Tibial artery (tissue), 4 donors: ENCODE measurements at regions not wholly inside any gene's neighbourhood (a gene's known extent, or its start where the extent isn't known, plus 50 kb on each side); places are given as distances from the start of the nearest gene placed in this dataset.

ENCODE experiments used
- DNase-seq, 2 donors: peaks; one replicate each; pipeline ENCODE4 v3.0.0-alpha.2; 2019
- H3K27ac ChIP-seq, 2 donors: fragments of 200-600 bp; sonication (generic) in 1 of 2; 1 replicate in 1 of 2; 2 replicates in 1 of 2; pipeline ENCODE4 v1.5.1; 2018 to 2019; ENCODE audit warnings: mild to moderate bottlenecking in 1 of 2
- H3K27me3 ChIP-seq, 2 donors: fragments of 200-600 bp; sonication (generic) in 1 of 2; one replicate each; pipeline versions ENCODE4 v1.5.1 to v1.6.0; 2016 to 2019
- H3K36me3 ChIP-seq, 3 donors: fragments of 200-600 bp; sonication (generic) in 2 of 3; one replicate each; pipeline ENCODE4 v1.5.1; 2016 to 2019; ENCODE audit warnings: mild to moderate bottlenecking in 2 of 3
- H3K4me1 ChIP-seq, 4 donors: fragments of 200-600 bp; sonication (generic) in 2 of 4; 1 replicate in 3 of 4; 2 replicates in 1 of 4; pipeline ENCODE4 v1.5.1; 2016 to 2019
- H3K4me3 ChIP-seq, 2 donors: fragments of 200-600 bp; sonication (generic) in 1 of 2; 1 replicate in 1 of 2; 2 replicates in 1 of 2; pipeline ENCODE4 v1.5.1; 2018 to 2019; ENCODE audit warnings: mild to moderate bottlenecking in 2 of 2
- H3K9me3 ChIP-seq, 3 donors: fragments of 200-600 bp; sonication (generic) in 1 of 3; one replicate each; pipeline ENCODE4 v1.5.1; 2016 to 2019
- intact Hi-C: fragments of 100-400 bp; cut with DNase I; formaldehyde crosslinking; loops from one replicate; pipeline ENCODE4 v1.15.0; 2023; ENCODE audit warnings: low total_unique reads
- TF ChIP-seq, protein P1 (sequence below), 2 experiments: fragments of 200-600 bp in 1 of 2; fragments of 450-650 bp in 1 of 2; IDR thresholded peaks; one replicate each; pipeline ENCODE4 v1.5.1; 2017 to 2019; ENCODE audit warnings: antibody characterized with exemption in 2 of 2, mild to moderate bottlenecking in 1 of 2, moderate library complexity in 1 of 2

DNA sequence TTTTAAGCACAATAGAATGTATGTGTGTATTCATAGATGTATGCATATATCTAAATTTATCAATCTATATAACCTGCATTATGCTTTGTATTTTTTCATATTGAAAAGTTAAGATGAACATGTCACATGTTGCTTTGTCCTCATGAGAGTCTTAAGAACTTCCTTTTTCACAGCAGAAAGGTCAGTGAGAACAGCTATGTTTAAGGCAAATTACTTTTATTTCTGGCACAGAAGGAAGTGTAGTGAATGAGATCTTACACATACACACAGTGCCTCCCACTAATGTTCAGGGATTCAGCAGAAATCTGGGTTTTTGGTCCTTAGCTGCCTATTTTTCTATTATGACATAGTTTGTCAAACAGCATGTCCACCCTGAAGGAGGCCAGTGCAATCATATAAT lies 134.8 kb downstream of the TMEM26 start:
- TF ChIP-seq, protein P1, sequence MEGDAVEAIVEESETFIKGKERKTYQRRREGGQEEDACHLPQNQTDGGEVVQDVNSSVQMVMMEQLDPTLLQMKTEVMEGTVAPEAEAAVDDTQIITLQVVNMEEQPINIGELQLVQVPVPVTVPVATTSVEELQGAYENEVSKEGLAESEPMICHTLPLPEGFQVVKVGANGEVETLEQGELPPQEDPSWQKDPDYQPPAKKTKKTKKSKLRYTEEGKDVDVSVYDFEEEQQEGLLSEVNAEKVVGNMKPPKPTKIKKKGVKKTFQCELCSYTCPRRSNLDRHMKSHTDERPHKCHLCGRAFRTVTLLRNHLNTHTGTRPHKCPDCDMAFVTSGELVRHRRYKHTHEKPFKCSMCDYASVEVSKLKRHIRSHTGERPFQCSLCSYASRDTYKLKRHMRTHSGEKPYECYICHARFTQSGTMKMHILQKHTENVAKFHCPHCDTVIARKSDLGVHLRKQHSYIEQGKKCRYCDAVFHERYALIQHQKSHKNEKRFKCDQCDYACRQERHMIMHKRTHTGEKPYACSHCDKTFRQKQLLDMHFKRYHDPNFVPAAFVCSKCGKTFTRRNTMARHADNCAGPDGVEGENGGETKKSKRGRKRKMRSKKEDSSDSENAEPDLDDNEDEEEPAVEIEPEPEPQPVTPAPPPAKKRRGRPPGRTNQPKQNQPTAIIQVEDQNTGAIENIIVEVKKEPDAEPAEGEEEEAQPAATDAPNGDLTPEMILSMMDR (IDR thresholded peaks at IDR 0.05): no peak
- H3K36me3 ChIP-seq: no peaks in the 10 kb centered on the region
- DNase-seq: no peak
- no peaks in the 10 kb centered on the region for H3K27me3 ChIP-seq
- intact Hi-C loops: no loop called here
- no peak overlapping the region for H3K4me3 ChIP-seq
- H3K27ac ChIP-seq: no peak overlapping the region
- H3K4me1 ChIP-seq: no peaks in the 10 kb centered on the region
- H3K9me3 ChIP-seq: no peaks in the 10 kb centered on the region

GRCh38 chr10:61317706-61318105 lies 135.5 kb downstream of the TMEM26 start:
- H3K9me3 ChIP-seq: no peaks in the 10 kb centered on the region
- intact Hi-C loops: no loop called here
- no peak for DNase-seq
- TF ChIP-seq, protein P1 (IDR thresholded peaks at IDR 0.05): no peak
- H3K27ac ChIP-seq: no peak overlapping the region
- H3K4me3 ChIP-seq: no peak overlapping the region
- no peaks in the 10 kb centered on the region for H3K27me3 ChIP-seq
- no peaks in the 10 kb centered on the region for H3K4me1 ChIP-seq
- H3K36me3 ChIP-seq: no peaks in the 10 kb centered on the region

DNA sequence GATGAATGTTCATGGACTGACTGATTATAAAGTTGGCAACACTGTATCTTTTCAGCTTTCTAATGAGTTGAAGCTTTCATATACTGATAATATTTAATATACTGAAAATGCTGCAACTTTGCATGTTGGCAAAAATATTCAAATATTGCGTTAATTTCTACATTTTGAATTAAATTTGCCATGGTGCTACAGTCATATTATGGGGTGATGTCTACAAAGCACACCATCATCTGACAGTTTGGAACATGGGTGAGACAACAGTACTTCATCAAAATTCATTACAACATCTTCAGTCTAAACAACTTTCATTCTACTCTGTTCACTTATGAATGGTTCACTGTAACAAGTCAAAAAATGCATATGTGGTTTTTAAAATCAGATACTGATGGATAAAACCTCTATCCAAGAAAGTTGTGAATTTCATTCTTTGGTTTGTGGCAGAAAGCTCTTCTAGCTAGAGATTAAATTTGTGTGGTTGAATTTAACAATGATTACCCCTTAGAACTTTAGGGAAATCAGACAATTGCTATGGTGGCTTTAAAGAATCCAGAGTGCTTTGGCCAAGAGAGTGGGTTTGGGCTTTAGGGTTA lies 136.4 kb downstream of the TMEM26 start:
- intact Hi-C loops: no loop called here
- TF ChIP-seq, protein P1 (IDR thresholded peaks at IDR 0.05): no peak
- H3K9me3 ChIP-seq: no peaks in the 10 kb centered on the region

DNA sequence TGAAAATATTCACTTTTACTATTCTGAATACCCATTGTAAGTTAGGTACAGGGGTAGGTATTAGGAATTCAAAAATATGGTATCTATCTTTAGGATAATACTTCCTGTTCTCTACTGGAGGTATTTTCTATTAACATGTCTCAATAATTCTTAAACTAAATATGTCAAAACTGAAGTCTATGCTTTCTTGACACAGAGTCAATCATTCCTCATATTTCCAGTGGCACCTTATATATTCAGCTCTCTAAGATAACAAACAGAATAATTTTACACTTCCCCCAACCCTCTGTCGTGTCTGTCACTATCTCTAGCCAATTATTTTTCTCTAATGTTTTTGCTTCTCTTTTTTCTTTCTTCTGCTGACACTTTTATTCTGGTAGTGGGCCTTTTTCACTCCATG lies 138.9 kb downstream of the TMEM26 start:
- DNase-seq: no peak
- no peak overlapping the region for H3K4me3 ChIP-seq
- TF ChIP-seq, protein P1 (IDR thresholded peaks at IDR 0.05): no peak
- H3K27me3 ChIP-seq: no peaks in the 10 kb centered on the region
- no peak overlapping the region for H3K27ac ChIP-seq
- H3K36me3 ChIP-seq: no peaks in the 10 kb centered on the region
- intact Hi-C loops: no loop called here
- no peaks in the 10 kb centered on the region for H3K9me3 ChIP-seq
- no peaks in the 10 kb centered on the region for H3K4me1 ChIP-seq

More for the DNA sequence above, 136.4 kb downstream of the TMEM26 start:
- Histone ChIP-seq H3K36me3 (no peaks in the 10 kb centered on the region), H3K4me3 (no peak overlapping the region), H3K27ac (no peak overlapping the region), H3K4me1 (no peaks in the 10 kb centered on the region), H3K27me3 (no peaks in the 10 kb centered on the region)
- no peak for DNase-seq

GRCh38 chr10:61313460-61313859 lies 139.7 kb downstream of the TMEM26 start:
- intact Hi-C loops: no loop called here
- TF ChIP-seq, protein P1 (IDR thresholded peaks at IDR 0.05): no peak
- no peak for DNase-seq
- Histone ChIP-seq H3K27ac (no peak overlapping the region), H3K4me1 (no peaks in the 10 kb centered on the region), H3K27me3 (no peaks in the 10 kb centered on the region), H3K36me3 (no peaks in the 10 kb centered on the region), H3K4me3 (no peak overlapping the region), H3K9me3 (no peaks in the 10 kb centered on the region)

DNA sequence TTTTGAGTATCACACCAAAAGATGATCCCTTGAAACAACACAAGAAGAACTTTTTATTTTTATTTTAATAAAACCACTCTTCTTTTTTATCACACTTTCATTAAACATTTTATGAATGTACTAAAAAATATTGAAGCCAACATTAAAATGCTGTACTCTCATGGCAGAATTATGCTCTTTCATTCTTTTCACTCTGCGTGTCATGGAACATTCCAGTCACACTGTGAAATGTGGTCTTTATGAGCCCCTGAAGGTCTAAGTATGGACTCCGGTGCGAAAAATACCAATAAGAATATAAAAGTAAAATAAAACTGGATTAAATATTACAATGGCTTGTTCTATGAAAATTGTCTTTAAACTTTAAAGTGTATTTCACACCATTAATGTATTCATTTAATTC lies 148.4 kb downstream of the TMEM26 start:
- Histone ChIP-seq H3K27ac (no peak overlapping the region), H3K36me3 (no peaks in the 10 kb centered on the region), H3K27me3 (no peaks in the 10 kb centered on the region), H3K9me3 (no peaks in the 10 kb centered on the region), H3K4me3 (no peak overlapping the region), H3K4me1 (peaks cover 0 to 12% (median 1%) of the 10 kb centered on the region in 4 donors)
- TF ChIP-seq, protein P1 (IDR thresholded peaks at IDR 0.05): no peak
- DNase-seq: no peak
- intact Hi-C loops: no loop called here
